ENCODE measurements at regions not wholly inside any gene's neighbourhood (a gene's known extent, or its start where the extent isn't known, plus 50 kb on each side); places are given as distances from the start of the nearest gene placed in this dataset.

DNA sequence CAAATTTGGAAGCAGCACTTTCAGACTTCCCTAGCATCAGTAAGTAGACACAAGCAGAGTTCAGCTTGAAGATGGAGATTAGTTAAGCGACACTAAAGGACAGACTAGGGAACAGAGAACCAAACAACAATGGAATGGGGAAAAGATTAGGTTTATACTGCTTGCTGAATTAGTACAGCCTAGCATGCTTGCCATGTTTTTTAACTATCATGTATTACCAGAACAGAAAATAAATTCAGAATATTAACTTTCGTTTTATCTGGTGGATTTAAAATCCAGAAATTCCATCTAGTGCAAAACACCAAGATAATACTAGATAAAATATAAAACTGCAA is 451.5 kb upstream of the SLC10A2 start:
- H4K8ac ChIP-seq (ENCODE audit: low read depth in 2 of 2, low read length in 2 of 2) = no peak overlapping the region
- H2AK5ac ChIP-seq (ENCODE audit: low read depth, low read length) = no peak overlapping the region
- dilution Hi-C loops (cut with HindIII; ENCODE audit: low sequenced_read_pairs, unreplicated experiment) (no loop called here), intact Hi-C loops (cut with micrococcal nuclease) (no loop called here), in situ Hi-C loops (cut with MboI; ENCODE audit: low sequenced_read_pairs) (no loop called here)
- no peak overlapping the region for H3K4me2 ChIP-seq (ENCODE audit: low read depth, low read length)
- peaks cover 6% of the 10 kb centered on the region; the same call in 1 of the 2 replicates for H3K9me3 ChIP-seq (ENCODE audit: control insufficient read depth, insufficient read depth, low read length)
- H3K79me1 ChIP-seq (ENCODE audit: low read depth in 1 of 2, low read length in 2 of 2) = no peaks in the 10 kb centered on the region
- no peak overlapping the region for H3K9ac ChIP-seq (ENCODE audit: low read depth, low read length)
- no peak overlapping the region for H3K4me3 ChIP-seq (ENCODE audit: insufficient read depth, low read depth, low read length)
- TF ChIP-seq FOS (IDR thresholded peaks at IDR 0.05; ENCODE audit: low read depth, low read length) (no peak), MXI1 (IDR thresholded peaks at IDR 0.05; ENCODE audit: borderline replicate concordance, low read depth, low read length) (no peak), USF2 (IDR thresholded peaks at IDR 0.05; ENCODE audit: low read depth, low read length) (no peak), CTCF (conservative IDR thresholded peaks at IDR 0.05; ENCODE audit: low read depth, low read length) (no peak), NFE2L2 (IDR thresholded peaks at IDR 0.05; ENCODE audit: low read depth, low read length) (no peak), RAD21 (IDR thresholded peaks at IDR 0.05; ENCODE audit: low read length) (no peak), MAFK (IDR thresholded peaks at IDR 0.05; ENCODE audit: low read depth, low read length) (no peak), CEBPB (IDR thresholded peaks at IDR 0.05; ENCODE audit: low read depth, low read length) (no peak), ELK1 (IDR thresholded peaks at IDR 0.05; ENCODE audit: borderline replicate concordance, low read depth, low read length) (no peak)
- H3K18ac ChIP-seq (ENCODE audit: low read depth, low read length) = no peak overlapping the region
- H3K4me1 ChIP-seq (ENCODE audit: control insufficient read depth, insufficient read depth, low read length) = no peaks in the 10 kb centered on the region
- no peak overlapping the region for H2BK120ac ChIP-seq (ENCODE audit: low read depth, low read length)
- no peak overlapping the region for H2AK9ac ChIP-seq (replicated peaks; ENCODE audit: low read depth, low read length, poor library complexity)
- ChIA-PET CTCF (no interaction called here), POLR2A (ENCODE audit: unreplicated experiment) (no interaction called here)
- WGBS, 2 experiments (ENCODE audit: extremely low coverage in 2 of 2, insufficient read length in 1 of 2) = no CpG with 5 or more reads among the region's 2 CpGs
- no peak overlapping the region for H3K23ac ChIP-seq (ENCODE audit: low read depth, low read length)
- no peak overlapping the region for H4K5ac ChIP-seq (ENCODE audit: low read depth, low read length)
- H2AFZ ChIP-seq (replicated peaks; ENCODE audit: low read length, poor library complexity) = no peak overlapping the region
- H3K14ac ChIP-seq (replicated peaks; ENCODE audit: low read depth, low read length) = no peak overlapping the region
- H3K27me3 ChIP-seq (ENCODE audit: control insufficient read depth, insufficient read depth, low read length) = no peaks in the 10 kb centered on the region
- H2BK20ac ChIP-seq (ENCODE audit: low read depth, low read length) = no peak overlapping the region
- H2BK15ac ChIP-seq (ENCODE audit: low read depth, low read length) = no peak overlapping the region
- DNase-seq (no peak), ATAC-seq (ENCODE audit: low read depth) (no peak)
- BruUV-seq (replicated peaks) = no TSS peak
- H3K4ac ChIP-seq (ENCODE audit: low read depth, low read length) = no peak overlapping the region
- no peaks in the 10 kb centered on the region for H4K20me1 ChIP-seq (ENCODE audit: insufficient read depth, low read length)
- H3K27ac ChIP-seq (ENCODE audit: insufficient read depth, low read length) = no peak overlapping the region
- no peak overlapping the region for H2BK5ac ChIP-seq (ENCODE audit: low read depth, low read length, poor library complexity, severe bottlenecking)
- H3K9me1 ChIP-seq (ENCODE audit: insufficient read depth, low read length) = no peaks in the 10 kb centered on the region
- H3K56ac ChIP-seq (ENCODE audit: extremely low read depth, insufficient read depth, low read length) = no peak overlapping the region
- H4K91ac ChIP-seq (ENCODE audit: insufficient read depth, low read depth, low read length) = no peak overlapping the region
- H3K36me3 ChIP-seq (ENCODE audit: control insufficient read depth, insufficient read depth, low read length) = no peaks in the 10 kb centered on the region

Data from IMR-90 (cell line).